GM12864 (cell line): ENCODE measurements at regions not wholly inside any gene's neighbourhood (a gene's known extent, or its start where the extent isn't known, plus 50 kb on each side); places are given as distances from the start of the nearest gene placed in this dataset.

ENCODE experiments used
- DNase-seq: peaks from one replicate; pipeline ENCODE4 v3.0.0-alpha.2; 2011; ENCODE audit warnings: low read depth
- H3K4me3 ChIP-seq: 2 replicates; pipeline ENCODE4 v1.5.1; 2011; ENCODE audit warnings: mild to moderate bottlenecking, low read depth, low read length, control low read depth
- TF ChIP-seq, protein P1 (sequence below): IDR thresholded peaks from 2 replicates; pipeline ENCODE4 v1.5.1; 2011; ENCODE audit warnings: low read depth, mild to moderate bottlenecking, moderate library complexity, low read length, control low read depth, inconsistent platforms; ENCODE audit errors: missing control alignments

DNA sequence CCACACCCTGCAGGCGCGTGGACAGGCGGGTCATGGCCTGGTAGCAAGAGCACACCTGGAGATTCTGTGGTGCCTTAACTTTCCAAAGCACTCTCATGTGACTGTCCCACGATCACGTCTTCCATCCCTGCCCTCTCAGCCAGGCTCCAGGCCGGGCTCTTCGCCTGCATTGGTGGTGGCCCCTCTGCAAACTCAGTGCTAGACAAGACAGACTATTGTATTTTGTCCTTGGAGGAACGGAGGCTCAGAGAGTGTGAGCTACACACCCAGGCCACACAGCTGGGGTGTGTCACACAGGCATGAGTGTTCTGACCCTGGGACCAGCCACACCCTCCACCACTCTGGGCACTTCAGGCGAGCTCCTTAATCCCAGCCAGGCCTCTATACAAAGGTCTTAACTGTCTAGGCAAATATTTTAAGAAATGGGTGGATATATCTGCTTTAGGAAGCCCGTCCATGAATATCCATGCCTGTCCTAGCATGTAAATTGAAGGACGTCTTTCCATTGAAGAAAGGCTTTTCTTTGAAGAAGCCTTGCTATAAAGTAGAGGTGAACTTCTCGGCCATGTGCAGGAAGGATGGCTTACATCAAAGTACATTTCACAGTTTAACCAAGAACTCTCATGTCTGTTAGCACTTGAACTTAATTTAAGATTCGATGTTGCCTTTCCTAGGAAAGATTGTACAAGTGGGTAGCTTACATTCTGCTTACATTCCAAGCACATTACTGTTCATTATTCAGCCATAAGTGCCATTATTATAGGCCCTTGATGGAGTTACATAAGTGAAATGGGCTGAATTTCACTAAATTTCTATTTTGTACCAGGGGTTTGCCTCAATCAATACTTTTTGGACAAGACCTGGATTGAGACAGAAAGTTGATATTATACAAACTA is 263.9 kb downstream of the DLL1 start:
- TF ChIP-seq, protein P1, sequence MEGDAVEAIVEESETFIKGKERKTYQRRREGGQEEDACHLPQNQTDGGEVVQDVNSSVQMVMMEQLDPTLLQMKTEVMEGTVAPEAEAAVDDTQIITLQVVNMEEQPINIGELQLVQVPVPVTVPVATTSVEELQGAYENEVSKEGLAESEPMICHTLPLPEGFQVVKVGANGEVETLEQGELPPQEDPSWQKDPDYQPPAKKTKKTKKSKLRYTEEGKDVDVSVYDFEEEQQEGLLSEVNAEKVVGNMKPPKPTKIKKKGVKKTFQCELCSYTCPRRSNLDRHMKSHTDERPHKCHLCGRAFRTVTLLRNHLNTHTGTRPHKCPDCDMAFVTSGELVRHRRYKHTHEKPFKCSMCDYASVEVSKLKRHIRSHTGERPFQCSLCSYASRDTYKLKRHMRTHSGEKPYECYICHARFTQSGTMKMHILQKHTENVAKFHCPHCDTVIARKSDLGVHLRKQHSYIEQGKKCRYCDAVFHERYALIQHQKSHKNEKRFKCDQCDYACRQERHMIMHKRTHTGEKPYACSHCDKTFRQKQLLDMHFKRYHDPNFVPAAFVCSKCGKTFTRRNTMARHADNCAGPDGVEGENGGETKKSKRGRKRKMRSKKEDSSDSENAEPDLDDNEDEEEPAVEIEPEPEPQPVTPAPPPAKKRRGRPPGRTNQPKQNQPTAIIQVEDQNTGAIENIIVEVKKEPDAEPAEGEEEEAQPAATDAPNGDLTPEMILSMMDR, result no peak
- DNase-seq, result no peak
- no peak overlapping the region for H3K4me3 ChIP-seq

DNA sequence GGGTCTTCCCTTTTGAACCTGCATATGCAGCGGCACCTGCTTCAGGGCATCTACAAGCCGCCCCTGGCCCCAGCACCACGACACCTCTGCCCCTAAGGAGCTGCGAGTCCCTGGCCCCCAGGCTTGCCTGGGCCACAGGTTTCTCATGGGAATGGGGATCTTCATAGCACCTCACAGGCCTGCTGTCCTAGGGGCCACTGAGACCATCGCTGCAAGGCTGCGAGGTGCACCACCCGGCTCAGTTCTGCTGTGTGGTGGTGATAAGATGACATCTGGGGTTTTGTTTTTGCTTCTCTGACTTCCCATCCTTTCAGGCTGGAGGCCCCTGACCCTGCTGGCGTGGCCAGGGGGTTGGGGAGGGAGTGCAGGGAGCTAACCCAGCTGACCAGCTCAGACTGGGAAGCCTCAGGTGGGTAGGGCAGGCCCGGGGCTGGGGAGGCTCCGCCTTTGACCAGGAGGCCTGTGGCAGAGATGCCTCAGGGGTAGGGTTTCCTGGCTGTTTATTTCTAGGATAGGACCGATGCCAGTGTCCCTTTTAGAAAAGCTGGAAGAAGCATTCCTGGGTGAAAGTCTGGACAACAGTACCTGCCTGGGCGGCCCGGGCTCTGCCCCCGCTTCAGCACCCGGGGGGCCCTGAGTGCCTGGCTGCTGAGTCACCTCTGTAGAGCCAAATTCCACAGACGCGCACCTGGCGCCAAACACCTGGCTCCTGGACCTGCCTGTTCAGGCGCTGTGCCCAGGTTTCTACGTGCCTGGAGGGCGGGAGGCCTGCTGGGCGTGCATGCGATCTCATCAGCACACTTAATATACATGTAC is 264.7 kb downstream of the DLL1 start:
- no peak for DNase-seq
- TF ChIP-seq, protein P1, result no peak
- no peak overlapping the region for H3K4me3 ChIP-seq

DNA sequence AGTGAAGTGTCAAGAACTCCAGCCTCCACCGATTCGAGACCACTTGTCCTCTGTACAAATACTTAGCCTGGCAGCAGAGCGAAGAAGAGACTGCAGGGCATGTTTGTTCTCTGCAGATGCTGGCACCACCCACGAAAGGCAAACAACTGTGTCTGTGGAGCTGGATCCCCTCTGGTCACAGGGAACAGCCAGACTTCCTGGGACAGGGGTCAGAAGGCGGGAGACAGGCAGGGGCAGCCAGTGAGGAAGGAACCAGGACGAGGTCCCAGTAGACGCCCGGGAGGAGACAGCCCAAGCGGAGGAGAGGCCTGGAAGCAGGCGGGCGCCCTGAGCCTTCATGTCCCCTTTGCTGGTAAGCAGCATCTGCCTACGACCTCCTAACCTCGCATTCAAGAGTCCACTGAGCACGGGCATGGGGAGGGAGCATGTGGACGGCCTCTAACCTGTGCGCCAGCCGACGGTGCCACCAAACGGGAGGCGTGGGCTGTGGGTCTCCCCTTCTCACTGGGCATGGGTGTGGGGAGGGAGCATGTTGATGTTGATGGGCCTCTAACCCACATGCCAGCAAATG is 265.5 kb downstream of the DLL1 start:
- H3K4me3 ChIP-seq, result no peak overlapping the region
- TF ChIP-seq, protein P1, result no peak
- DNase-seq, result no peak

DNA sequence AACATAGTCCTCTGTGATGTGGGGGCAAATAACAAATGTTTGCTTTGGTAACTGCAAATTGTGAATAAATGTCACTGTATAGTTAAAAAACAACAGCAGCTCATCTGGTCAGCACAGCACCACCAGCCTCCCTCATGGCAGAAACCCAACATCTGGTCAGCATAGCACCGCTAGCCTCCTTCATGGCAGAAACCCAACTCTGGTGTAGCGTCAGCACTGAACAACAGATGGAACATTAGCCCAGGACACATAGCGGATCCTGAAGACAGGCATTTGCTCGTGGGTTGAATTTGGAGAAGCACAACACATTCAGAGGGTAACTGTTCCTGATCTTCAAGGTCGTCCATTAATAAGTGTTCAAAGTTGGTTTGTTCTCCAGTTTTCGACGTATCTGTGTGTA is 265.9 kb downstream of the DLL1 start:
- TF ChIP-seq, protein P1, result no peak
- no peak overlapping the region for H3K4me3 ChIP-seq
- no peak for DNase-seq

DNA sequence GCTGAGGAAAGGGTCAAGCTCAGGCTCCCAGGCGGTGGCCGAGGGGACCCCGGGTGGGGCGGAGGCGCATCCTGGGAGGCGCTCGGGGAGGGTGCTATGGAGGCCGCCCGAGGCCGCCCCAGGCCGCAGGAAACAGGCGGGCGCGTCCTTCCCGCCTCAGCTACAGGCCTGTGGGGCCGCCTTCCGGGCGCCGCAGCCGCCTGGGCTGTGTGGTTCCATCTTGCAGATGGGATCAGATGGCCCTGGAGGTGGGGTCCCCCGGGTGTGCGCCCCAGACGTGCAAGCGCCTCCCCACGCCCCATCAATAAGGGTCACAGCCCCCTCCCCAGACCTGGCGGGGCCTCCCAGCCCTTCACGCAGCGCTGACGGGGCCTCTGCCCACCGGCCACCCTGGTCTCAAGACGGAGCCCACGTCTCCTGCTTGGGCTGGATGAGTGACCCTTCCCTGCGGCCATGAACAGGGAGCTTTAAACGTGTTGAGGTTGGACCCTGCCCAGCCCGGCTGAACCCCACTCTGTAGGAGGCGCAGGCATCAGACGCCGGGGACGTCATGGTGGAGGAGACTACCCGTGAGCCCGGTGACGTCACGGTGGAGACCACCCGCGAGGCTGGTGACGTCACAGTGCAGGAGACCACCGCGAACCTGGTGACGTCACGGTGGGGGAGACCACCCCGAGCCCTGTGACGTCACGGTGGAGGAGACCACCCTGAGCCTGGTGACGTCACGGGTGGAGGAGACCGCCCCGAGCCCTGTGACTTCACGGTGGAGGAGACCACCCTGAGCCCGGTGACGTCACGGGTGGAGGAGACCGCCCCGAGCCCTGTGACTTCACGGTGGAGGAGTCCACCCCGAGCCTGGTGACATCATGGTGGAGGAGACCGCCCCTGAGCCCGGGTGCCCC is 267.0 kb downstream of the DLL1 start:
- H3K4me3 ChIP-seq, result no peak overlapping the region
- DNase-seq, result no peak
- TF ChIP-seq, protein P1, result no peak
